ENCODE measurements at regions not wholly inside any gene's neighbourhood (a gene's known extent, or its start where the extent isn't known, plus 50 kb on each side); places are given as distances from the start of the nearest gene placed in this dataset.

GRCh38 chr6:170150590-170150945 lies 140.3 kb downstream of the DLL1 start:
- TF ChIP-seq CTCF (IDR thresholded peaks at IDR 0.05) (no peak), POLR2AphosphoS5 (IDR thresholded peaks at IDR 0.05) (no peak), EP300 (IDR thresholded peaks at IDR 0.05) (no peak)

Measured in esophagus muscularis mucosa (tissue), 4 donors.